NCI-H2107 treated with DMSO at 0.1 percent for 48 hours (cell line): ENCODE measurements at regions not wholly inside any gene's neighbourhood (a gene's known extent, or its start where the extent isn't known, plus 50 kb on each side); places are given as distances from the start of the nearest gene placed in this dataset.
"Not testable (repeated sequence)": the region's sequence is repeated elsewhere in the genome, so short reads cannot be mapped to it uniquely, and the experiment has no call there.

Experiments
- DNase-seq: peaks from one replicate; lab custom pipeline; 2025; ENCODE audit not compliant: unreplicated experiment; lab: John Stamatoyannopoulos, UW

- not testable (repeated sequence) for DNase-seq
Observed at GRCh38 chr7:6937746-6938145, 111.7 kb upstream of the CCZ1B start.

GRCh38 chr7:6938284-6938683 is 112.2 kb upstream of the CCZ1B start:
- peak; percentile 9 for DNase-seq

GRCh38 chr7:6939126-6939525 is 113.1 kb upstream of the CCZ1B start:
- not testable (repeated sequence) for DNase-seq

- DNase-seq = peak; percentile 7
Observed at GRCh38 chr7:6939896-6940295, 113.8 kb upstream of the CCZ1B start.

- DNase-seq = not testable (repeated sequence)
Observed at GRCh38 chr7:6946873-6947272, 120.8 kb upstream of the CCZ1B start.

- not testable (repeated sequence) for DNase-seq
Observed at GRCh38 chr7:6950231-6950630, 124.2 kb upstream of the CCZ1B start.

- not testable (repeated sequence) for DNase-seq
Observed at GRCh38 chr7:6951553-6951952, 125.5 kb upstream of the CCZ1B start.

- DNase-seq = not testable (repeated sequence)
Observed at GRCh38 chr7:6953138-6953797, 127.2 kb upstream of the CCZ1B start.

GRCh38 chr7:6953798-6954181 is 127.7 kb upstream of the CCZ1B start:
- not testable (repeated sequence) for DNase-seq

- DNase-seq = not testable (repeated sequence)
Observed at GRCh38 chr7:6955385-6955784, 129.3 kb upstream of the CCZ1B start.

- DNase-seq = not testable (repeated sequence)
Observed at GRCh38 chr7:6955990-6956566, 130.0 kb upstream of the CCZ1B start.

GRCh38 chr7:6958371-6958770 is 132.3 kb upstream of the CCZ1B start:
- DNase-seq = not testable (repeated sequence)

GRCh38 chr7:6959942-6960341 is 133.9 kb upstream of the CCZ1B start:
- not testable (repeated sequence) for DNase-seq

GRCh38 chr7:6962871-6963270 is 136.8 kb upstream of the CCZ1B start:
- DNase-seq = not testable (repeated sequence)

GRCh38 chr7:6965051-6965450 is 139.0 kb upstream of the CCZ1B start:
- DNase-seq = not testable (repeated sequence)

GRCh38 chr7:6970180-6970579 is 144.1 kb upstream of the CCZ1B start:
- DNase-seq = not testable (repeated sequence)

- not testable (repeated sequence) for DNase-seq
Observed at GRCh38 chr7:6974876-6975275, 148.8 kb upstream of the CCZ1B start.

GRCh38 chr7:6975346-6975745 is 149.3 kb upstream of the CCZ1B start:
- DNase-seq = not testable (repeated sequence)

GRCh38 chr7:6977368-6977767 is 151.3 kb upstream of the CCZ1B start:
- not testable (repeated sequence) for DNase-seq

GRCh38 chr7:6978326-6978725 is 152.3 kb upstream of the CCZ1B start:
- DNase-seq = not testable (repeated sequence)

GRCh38 chr7:6979456-6979855 is 153.4 kb upstream of the CCZ1B start:
- not testable (repeated sequence) for DNase-seq

GRCh38 chr7:6982375-6982774 is 156.3 kb upstream of the CCZ1B start:
- DNase-seq = not testable (repeated sequence)

GRCh38 chr7:6986892-6987291 is 160.8 kb upstream of the CCZ1B start:
- DNase-seq = not testable (repeated sequence)
